NCI-H128 (cell line): ENCODE measurements at regions not wholly inside any gene's neighbourhood (a gene's known extent, or its start where the extent isn't known, plus 50 kb on each side); places are given as distances from the start of the nearest gene placed in this dataset.
"Not testable (repeated sequence)": the region's sequence is repeated elsewhere in the genome, so short reads cannot be mapped to it uniquely, and the experiment has no call there.

ENCODE experiments used
- DNase-seq: peaks from one replicate; lab custom pipeline; 2025; ENCODE audit not compliant: unreplicated experiment; lab: John Stamatoyannopoulos, UW

DNA sequence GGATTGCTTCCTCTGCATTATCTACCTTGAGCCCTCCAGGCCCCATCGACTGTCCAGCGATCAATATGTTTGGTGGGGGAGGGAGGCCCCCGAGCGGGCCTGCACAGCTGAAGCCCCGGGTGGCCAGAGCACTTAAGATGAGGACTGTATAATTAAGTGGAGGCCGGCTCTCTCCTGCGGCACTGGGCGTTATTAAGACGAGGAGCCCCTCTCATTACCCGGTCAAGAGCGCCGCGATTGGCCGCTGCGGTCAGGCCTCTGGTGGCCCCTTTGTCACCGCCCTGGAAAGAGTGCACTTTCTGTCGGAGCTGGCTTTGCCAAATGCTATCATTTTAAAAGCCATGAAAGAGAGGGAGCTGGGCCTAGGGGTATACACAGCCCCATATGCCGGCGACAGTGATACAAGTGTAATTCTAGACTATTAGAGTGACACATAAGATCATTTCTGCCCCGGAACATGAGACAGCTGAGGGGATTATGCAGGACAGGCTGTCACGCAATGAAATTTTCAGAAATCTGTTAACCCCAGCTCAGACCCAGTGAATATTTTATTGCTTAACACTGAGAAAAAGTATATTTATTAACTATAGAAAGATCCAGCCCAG is 106.3 kb upstream of the IRX1 start:
- DNase-seq, result peak; percentile 71

- no peak for DNase-seq
These were observed 110.8 kb upstream of the IRX1 start for GRCh38 chr5:3484836-3485235.

DNA sequence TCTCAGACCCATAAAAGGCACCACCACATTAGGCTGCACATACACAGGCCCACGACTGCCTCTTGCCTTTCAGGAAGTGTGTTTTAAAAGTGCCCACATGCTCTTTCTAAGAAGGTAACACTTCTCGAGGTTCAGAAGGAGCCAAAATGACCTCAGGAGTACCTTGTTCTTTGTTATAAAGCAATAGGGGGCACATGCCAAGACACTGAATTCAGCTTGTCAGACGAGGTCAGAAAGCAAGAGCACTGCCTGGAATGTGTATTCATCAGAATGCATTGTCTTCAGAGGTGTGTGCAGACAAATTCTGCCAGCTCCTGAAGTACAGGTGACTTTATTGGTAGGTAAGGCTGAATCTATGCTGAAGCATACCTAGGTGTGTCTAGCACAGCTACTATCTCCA is 114.5 kb upstream of the IRX1 start:
- DNase-seq, result no peak

DNA sequence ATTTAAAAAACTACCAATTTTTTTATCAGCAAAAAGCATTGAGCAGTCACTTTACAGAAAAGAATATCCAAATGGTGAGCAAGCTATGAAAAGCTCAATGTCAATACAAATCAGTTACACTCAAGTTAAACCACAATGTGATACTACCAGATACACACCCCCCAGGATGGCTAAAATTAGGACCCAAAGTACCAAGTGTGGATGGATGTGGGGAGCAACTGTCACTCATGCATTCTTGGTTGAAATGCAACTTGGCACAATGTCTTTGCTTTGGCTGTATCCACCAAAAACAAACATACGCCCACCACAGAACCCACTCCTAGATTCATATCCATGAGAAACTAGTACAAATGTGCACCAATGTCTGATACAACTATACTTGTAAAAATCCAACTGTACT is 120.0 kb upstream of the IRX1 start:
- no peak for DNase-seq

DNA sequence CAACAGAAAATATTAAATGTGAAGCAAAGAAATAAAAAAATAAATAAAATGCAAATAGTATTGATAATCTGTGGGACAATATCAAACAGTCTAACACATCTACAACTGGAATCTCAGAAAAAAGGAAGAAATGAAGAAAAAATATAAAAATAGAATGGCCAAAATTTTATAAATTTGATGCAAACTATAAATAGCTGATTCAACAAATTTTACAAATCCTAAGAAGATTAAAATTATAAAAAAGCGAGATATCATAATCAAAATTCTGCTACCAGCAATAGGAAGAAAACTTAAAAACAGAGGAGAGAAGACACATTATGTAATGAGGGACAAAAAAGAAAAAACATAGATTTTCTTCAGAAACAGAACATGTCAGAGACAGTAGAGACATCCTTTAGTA is 129.2 kb upstream of the IRX1 start:
- no peak for DNase-seq

DNA sequence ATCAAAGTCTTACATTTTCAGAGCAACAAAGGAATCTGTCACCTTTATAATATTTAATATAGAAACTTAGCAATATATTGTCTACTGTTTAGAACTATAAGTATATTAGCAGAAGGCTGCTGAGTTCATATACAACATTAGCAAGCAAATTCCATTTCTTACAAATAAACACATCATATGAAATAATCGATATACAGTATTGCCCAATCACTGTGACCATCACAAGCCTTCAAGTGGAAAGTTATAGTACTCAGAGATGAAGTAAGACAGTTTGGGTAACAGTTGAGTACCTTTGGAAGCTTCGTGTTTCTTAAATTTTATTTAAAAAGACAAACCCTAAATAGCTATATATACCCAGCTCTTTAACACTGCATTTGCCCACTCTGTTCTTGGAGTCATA is 135.2 kb upstream of the IRX1 start:
- DNase-seq, result no peak

DNA sequence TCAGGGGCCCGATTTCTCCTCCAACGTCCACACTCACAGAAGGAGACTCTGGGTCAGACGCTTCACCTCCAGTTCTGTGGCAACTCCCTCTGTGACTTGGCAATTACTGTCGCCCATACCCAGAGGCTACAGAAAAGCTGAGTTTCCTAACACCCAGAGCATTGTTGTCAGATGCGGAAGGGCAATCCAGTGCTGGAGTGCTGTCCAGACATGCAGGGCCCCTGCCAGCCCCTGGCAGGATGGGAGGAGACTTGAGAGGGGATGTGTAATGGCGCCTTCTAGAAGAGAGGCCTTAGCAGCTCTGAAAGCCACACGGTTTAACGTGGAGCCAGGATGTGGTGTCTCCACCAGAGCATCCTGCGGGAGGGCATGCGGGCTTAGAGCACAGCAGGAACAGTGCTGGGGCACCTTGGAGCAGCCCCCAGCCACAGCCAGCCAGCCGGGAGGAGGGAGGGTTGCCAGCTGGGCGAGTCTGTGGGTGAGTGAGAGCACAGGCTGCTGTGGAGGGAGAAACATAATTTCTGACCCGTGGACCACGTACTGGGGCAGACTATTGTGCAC is 139.4 kb upstream of the IRX1 start:
- DNase-seq, result no peak

DNA sequence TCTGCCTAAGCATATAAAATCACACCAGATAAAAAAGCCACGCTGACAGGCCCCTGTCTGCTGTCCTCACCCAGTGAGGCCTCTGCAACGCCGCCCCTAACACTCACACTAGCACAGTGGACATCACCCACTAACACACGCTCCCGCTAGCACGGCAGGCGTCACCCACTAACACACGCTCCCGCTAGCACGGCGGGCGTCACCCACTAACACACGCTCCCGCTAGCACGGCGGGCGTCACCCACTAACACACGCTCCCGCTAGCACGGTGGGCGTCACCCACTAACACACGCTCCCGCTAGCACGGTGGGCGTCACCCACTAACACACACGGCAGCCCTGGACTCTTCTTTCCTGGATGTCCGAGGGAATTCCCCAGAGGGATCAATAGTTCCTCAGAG is 141.6 kb upstream of the IRX1 start:
- not testable (repeated sequence) for DNase-seq

GRCh38 chr5:3452622-3453021 is 143.0 kb upstream of the IRX1 start:
- DNase-seq, result no peak

GRCh38 chr5:3451961-3452360 is 143.7 kb upstream of the IRX1 start:
- no peak for DNase-seq

DNA sequence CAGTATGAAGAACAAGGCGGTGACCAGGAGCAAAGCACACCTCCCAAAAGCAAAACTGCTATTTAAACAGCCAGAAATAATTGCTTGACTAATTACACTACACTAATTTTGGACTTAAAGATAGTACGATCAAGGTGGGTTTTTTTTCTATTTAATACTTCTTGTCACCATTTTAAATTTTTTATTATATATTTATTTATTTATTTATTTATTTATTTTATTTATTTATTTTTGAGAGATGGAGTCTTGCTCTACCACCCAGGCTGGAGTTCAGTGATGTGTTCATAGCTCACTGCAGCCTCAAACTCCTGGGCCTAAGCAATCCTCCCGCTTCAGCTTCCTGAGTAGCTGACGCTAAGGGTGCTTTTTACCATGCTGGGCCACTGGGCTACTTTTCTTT is 146.2 kb upstream of the IRX1 start:
- DNase-seq, result no peak

DNA sequence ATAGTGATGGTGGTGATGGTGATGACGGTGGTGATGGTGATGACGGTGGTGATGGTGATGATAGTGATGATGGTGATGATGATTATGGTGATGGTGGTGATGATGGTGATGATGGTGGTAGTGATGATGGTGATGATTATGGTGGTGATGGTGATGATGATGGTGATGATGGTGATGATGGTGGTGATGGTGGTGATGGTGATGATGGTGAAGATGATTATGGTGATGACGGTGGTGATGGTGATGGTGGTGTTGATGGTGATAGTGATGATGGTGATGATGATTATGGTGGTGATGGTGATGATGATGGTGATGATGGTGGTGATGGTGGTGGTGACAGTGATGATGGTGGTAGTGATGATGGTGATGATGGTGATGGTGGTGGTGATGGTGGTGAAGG is 149.2 kb upstream of the IRX1 start:
- DNase-seq, result no peak

DNA sequence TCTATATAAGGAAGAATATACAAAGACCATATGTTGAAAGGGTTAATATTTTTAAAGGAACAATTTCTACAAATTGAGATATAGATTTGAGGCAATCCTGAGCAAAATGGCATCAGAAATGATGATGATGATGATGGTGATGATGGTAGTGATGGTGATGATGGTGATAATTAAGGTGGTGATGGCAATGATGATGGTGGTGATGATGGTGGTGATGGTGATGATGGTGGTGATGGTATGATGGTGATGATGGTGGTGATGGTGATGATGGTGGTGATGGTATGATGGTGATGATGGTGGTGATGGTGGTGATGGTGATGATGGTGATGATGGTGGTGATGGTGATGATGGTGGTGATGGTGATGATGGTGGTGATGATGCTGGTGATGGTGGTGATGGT is 150.1 kb upstream of the IRX1 start:
- DNase-seq, result not testable (repeated sequence)

- no peak for DNase-seq
These were observed 163.5 kb upstream of the IRX1 start for GRCh38 chr5:3432135-3432534.

DNA sequence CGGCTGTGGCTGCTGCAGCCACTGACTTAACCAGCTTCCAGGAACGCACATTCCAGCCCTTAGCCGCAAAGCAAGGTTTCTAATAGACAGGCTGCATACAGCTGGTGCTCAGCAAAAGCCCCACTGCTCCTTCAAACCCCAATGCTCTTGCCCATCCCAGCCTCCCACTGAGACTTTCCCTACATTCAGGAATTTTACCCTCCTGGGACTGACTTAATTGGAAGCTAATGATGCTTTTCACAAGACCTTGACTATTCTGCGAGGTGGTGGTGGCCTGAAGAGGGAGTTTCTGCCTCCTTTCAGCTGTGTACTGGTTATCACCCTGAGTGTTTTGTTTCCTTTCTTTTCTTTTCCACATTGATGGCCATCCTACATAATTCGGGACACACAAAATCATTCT is 164.9 kb upstream of the IRX1 start:
- no peak for DNase-seq

DNA sequence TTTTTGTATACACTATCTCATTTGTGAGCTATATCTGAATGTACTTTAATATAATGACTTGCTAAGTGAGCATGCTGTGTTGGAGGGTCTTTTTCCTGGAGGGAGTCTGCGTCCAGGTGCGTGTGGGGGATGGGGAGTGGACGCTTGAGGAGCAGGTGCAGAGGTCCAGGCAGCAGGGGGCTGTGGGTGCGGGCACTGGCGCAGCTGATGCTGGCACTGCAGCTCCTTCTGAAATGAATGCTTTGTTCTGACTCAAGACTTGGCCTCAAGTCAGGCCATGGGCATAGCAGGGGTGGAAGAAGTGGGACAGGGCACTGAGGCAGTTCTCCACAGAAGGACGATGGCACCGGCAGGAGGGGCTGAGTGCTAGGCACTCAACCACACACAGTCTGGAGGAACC is 165.7 kb upstream of the IRX1 start:
- DNase-seq, result no peak

DNA sequence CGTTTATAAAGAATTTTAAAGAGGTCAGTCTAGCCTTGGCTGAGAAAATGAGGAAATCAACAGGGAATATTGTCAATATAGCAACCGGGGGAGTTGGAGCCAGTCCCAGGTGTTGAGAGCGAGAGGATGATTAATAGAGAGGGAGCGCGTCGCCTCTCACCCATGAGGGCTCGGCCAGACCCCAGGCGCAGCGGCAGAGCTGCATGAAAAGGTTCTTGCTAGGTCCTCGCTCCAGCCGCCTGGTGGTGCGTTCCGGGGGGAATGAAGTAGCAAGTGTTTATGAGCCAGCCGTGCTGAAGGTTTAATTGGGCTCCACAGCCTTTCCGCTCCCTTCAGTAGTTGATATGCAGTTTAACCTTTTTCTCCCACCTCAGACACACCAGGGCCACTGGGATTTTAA is 167.3 kb upstream of the IRX1 start:
- peak; percentile 40 for DNase-seq

DNA sequence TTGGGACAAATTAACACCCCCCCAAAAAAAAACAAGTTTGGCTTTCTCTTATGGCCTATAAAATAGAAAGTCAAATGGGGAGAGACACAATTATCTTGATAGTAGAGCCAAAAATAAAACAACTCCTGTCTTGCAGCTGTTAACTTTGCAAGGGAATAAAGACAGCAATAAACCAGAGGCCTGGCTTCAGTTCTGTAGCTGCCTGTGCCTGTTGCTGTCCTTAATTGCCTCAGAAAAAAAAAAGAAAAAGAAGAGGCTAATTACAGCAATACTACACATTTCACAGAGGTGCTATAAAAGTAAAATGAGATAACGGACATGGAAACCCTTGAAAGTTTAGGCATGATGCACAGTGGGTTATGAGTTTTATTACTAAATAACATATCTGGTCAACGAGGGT is 170.7 kb upstream of the IRX1 start:
- DNase-seq, result no peak

DNA sequence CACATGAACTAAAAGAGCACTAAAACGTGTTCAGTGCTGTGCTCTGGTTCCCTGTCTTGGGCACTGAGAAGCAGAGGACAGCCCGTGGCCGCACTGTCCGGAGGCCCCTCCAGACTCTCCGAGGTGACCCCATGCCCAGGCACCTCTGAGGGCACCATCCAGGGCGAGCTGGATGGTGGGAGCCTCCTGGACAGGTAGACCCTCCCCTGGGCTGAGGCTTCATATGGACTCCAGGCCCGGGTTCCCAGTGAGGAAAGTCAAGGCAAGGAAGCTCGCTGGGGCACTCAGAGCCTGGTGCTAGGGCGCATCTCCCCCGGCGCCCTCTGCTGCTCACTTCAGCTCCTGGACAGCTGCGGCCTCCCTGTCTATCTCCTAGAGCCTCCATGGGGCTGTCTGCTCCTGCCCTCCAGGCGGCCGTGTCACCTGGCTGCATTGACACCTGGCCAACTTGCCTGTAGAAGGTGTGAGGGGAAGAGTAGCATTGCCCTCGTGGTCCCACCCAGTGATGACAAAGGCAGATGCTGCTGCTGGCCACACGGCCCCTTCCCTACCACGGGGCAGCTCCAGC is 178.2 kb upstream of the IRX1 start:
- DNase-seq, result no peak

- no peak for DNase-seq
These were observed 181.3 kb upstream of the IRX1 start for GRCh38 chr5:3414371-3414770.

- no peak for DNase-seq
These were observed 183.5 kb upstream of the IRX1 start for GRCh38 chr5:3412146-3412545.

GRCh38 chr5:3411363-3411762 is 184.3 kb upstream of the IRX1 start:
- no peak for DNase-seq

DNA sequence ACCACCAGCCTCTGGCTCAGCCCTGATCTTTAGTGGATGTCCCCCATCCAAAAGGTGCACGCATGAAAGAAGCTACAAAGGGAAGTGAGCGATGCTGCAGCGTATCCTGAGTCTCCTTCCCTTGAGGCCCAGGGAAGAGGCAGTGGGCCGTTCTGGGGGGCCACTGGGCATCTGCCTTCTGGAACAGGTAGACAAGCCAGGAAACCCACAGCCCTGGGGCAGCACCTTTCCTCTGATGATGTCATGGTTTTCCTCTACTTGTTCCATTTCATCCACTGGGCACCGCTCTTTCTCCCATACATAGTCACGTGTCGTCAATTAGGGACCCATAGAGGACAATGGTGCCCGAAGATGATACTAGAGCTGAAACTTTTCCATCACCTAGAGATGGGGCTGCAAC is 194.0 kb upstream of the IRX1 start:
- DNase-seq, result no peak
